ENCODE measurements at regions not wholly inside any gene's neighbourhood (a gene's known extent, or its start where the extent isn't known, plus 50 kb on each side); places are given as distances from the start of the nearest gene placed in this dataset.

GRCh38 chr14:83757916-83758315, 1772.0 kb upstream of the FLRT2 start:
- no peaks in the 10 kb centered on the region for H3K27me3 Mint-ChIP-seq (ENCODE audit: low read depth)
- peaks cover 16% of the 10 kb centered on the region for H3K9me3 Mint-ChIP-seq

GRCh38 chr14:83764656-83765599, 1765.0 kb upstream of the FLRT2 start:
- Mint-ChIP-seq H3K27ac (no peak overlapping the region), H3K9me3 (peaks cover 19% of the 10 kb centered on the region), H3K27me3 (ENCODE audit: low read depth) (no peaks in the 10 kb centered on the region), H3K4me3 (no peak overlapping the region), H3K4me1 (ENCODE audit: low read depth) (no peaks in the 10 kb centered on the region), H3K36me3 (ENCODE audit: low read depth) (no peaks in the 10 kb centered on the region)

More at GRCh38 chr14:83757916-83758315, 1772.0 kb upstream of the FLRT2 start:
- H3K36me3 Mint-ChIP-seq (ENCODE audit: low read depth): no peaks in the 10 kb centered on the region
- H3K4me3 Mint-ChIP-seq: no peak overlapping the region
- no peaks in the 10 kb centered on the region for H3K4me1 Mint-ChIP-seq (ENCODE audit: low read depth)
- no peak overlapping the region for H3K27ac Mint-ChIP-seq

GRCh38 chr14:83777516-83777915, 1752.4 kb upstream of the FLRT2 start:
- no peak overlapping the region for H3K27ac Mint-ChIP-seq
- no peaks in the 10 kb centered on the region for H3K36me3 Mint-ChIP-seq (ENCODE audit: low read depth)
- no peak overlapping the region for H3K4me3 Mint-ChIP-seq
- peaks cover 11% of the 10 kb centered on the region for H3K9me3 Mint-ChIP-seq
- no peaks in the 10 kb centered on the region for H3K4me1 Mint-ChIP-seq (ENCODE audit: low read depth)
- H3K27me3 Mint-ChIP-seq (ENCODE audit: low read depth): no peaks in the 10 kb centered on the region

- no peak overlapping the region for H3K27ac Mint-ChIP-seq
- H3K36me3 Mint-ChIP-seq (ENCODE audit: low read depth): no peaks in the 10 kb centered on the region
- no peak overlapping the region for H3K4me3 Mint-ChIP-seq
- peaks cover 13% of the 10 kb centered on the region for H3K9me3 Mint-ChIP-seq
- H3K4me1 Mint-ChIP-seq (ENCODE audit: low read depth): no peaks in the 10 kb centered on the region
- H3K27me3 Mint-ChIP-seq (ENCODE audit: low read depth): no peaks in the 10 kb centered on the region
These were observed 1750.7 kb upstream of the FLRT2 start for GRCh38 chr14:83779266-83779665.

GRCh38 chr14:83780321-83780720, 1749.6 kb upstream of the FLRT2 start:
- H3K9me3 Mint-ChIP-seq: peaks cover 13% of the 10 kb centered on the region
- H3K4me1 Mint-ChIP-seq (ENCODE audit: low read depth): no peaks in the 10 kb centered on the region
- H3K27ac Mint-ChIP-seq: no peak overlapping the region
- no peak overlapping the region for H3K4me3 Mint-ChIP-seq
- H3K36me3 Mint-ChIP-seq (ENCODE audit: low read depth): no peaks in the 10 kb centered on the region
- H3K27me3 Mint-ChIP-seq (ENCODE audit: low read depth): no peaks in the 10 kb centered on the region

GRCh38 chr14:83798421-83798820, 1731.5 kb upstream of the FLRT2 start:
- Mint-ChIP-seq H3K36me3 (ENCODE audit: low read depth) (no peaks in the 10 kb centered on the region), H3K27me3 (ENCODE audit: low read depth) (no peaks in the 10 kb centered on the region), H3K4me3 (no peak overlapping the region), H3K4me1 (ENCODE audit: low read depth) (no peaks in the 10 kb centered on the region), H3K27ac (no peak overlapping the region), H3K9me3 (peaks cover 12% of the 10 kb centered on the region)

- no peak overlapping the region for H3K4me3 Mint-ChIP-seq
- peaks cover 12% of the 10 kb centered on the region for H3K9me3 Mint-ChIP-seq
- H3K4me1 Mint-ChIP-seq (ENCODE audit: low read depth): no peaks in the 10 kb centered on the region
- no peaks in the 10 kb centered on the region for H3K27me3 Mint-ChIP-seq (ENCODE audit: low read depth)
- no peak overlapping the region for H3K27ac Mint-ChIP-seq
- no peaks in the 10 kb centered on the region for H3K36me3 Mint-ChIP-seq (ENCODE audit: low read depth)
These were observed 1730.7 kb upstream of the FLRT2 start for GRCh38 chr14:83799233-83799632.

GRCh38 chr14:83814896-83815295, 1715.0 kb upstream of the FLRT2 start:
- H3K36me3 Mint-ChIP-seq (ENCODE audit: low read depth): no peaks in the 10 kb centered on the region
- no peak overlapping the region for H3K4me3 Mint-ChIP-seq
- no peaks in the 10 kb centered on the region for H3K27me3 Mint-ChIP-seq (ENCODE audit: low read depth)
- no peak overlapping the region for H3K27ac Mint-ChIP-seq
- H3K9me3 Mint-ChIP-seq: peaks cover 22% of the 10 kb centered on the region
- H3K4me1 Mint-ChIP-seq (ENCODE audit: low read depth): no peaks in the 10 kb centered on the region

GRCh38 chr14:83816761-83817160, 1713.2 kb upstream of the FLRT2 start:
- H3K4me3 Mint-ChIP-seq: no peak overlapping the region
- no peaks in the 10 kb centered on the region for H3K27me3 Mint-ChIP-seq (ENCODE audit: low read depth)
- no peaks in the 10 kb centered on the region for H3K4me1 Mint-ChIP-seq (ENCODE audit: low read depth)
- no peaks in the 10 kb centered on the region for H3K36me3 Mint-ChIP-seq (ENCODE audit: low read depth)
- H3K9me3 Mint-ChIP-seq: peaks cover 18% of the 10 kb centered on the region
- no peak overlapping the region for H3K27ac Mint-ChIP-seq

GRCh38 chr14:83825843-83826242, 1704.1 kb upstream of the FLRT2 start:
- Mint-ChIP-seq H3K4me3 (no peak overlapping the region), H3K4me1 (ENCODE audit: low read depth) (no peaks in the 10 kb centered on the region), H3K36me3 (ENCODE audit: low read depth) (no peaks in the 10 kb centered on the region), H3K27ac (no peak overlapping the region), H3K9me3 (peaks cover 25% of the 10 kb centered on the region), H3K27me3 (ENCODE audit: low read depth) (no peaks in the 10 kb centered on the region)

- Mint-ChIP-seq H3K36me3 (ENCODE audit: low read depth) (no peaks in the 10 kb centered on the region), H3K27ac (no peak overlapping the region), H3K4me3 (no peak overlapping the region), H3K4me1 (ENCODE audit: low read depth) (no peaks in the 10 kb centered on the region), H3K27me3 (ENCODE audit: low read depth) (no peaks in the 10 kb centered on the region), H3K9me3 (peaks cover 18% of the 10 kb centered on the region)
These were observed 1703.1 kb upstream of the FLRT2 start for GRCh38 chr14:83826838-83827237.

- Mint-ChIP-seq H3K4me1 (ENCODE audit: low read depth) (no peaks in the 10 kb centered on the region), H3K9me3 (peaks cover 18% of the 10 kb centered on the region), H3K27me3 (ENCODE audit: low read depth) (no peaks in the 10 kb centered on the region), H3K27ac (no peak overlapping the region), H3K36me3 (ENCODE audit: low read depth) (no peaks in the 10 kb centered on the region), H3K4me3 (no peak overlapping the region)
These were observed 1702.6 kb upstream of the FLRT2 start for GRCh38 chr14:83827383-83827782.

- Mint-ChIP-seq H3K27me3 (ENCODE audit: low read depth) (no peaks in the 10 kb centered on the region), H3K36me3 (ENCODE audit: low read depth) (no peaks in the 10 kb centered on the region), H3K4me1 (ENCODE audit: low read depth) (no peaks in the 10 kb centered on the region), H3K27ac (no peak overlapping the region), H3K4me3 (no peak overlapping the region), H3K9me3 (peaks cover 20% of the 10 kb centered on the region)
These were observed 1701.5 kb upstream of the FLRT2 start for GRCh38 chr14:83828406-83828805.

- H3K9me3 Mint-ChIP-seq: peaks cover 13% of the 10 kb centered on the region
- H3K27me3 Mint-ChIP-seq (ENCODE audit: low read depth): no peaks in the 10 kb centered on the region
- H3K27ac Mint-ChIP-seq: no peak overlapping the region
- no peaks in the 10 kb centered on the region for H3K4me1 Mint-ChIP-seq (ENCODE audit: low read depth)
- no peaks in the 10 kb centered on the region for H3K36me3 Mint-ChIP-seq (ENCODE audit: low read depth)
- no peak overlapping the region for H3K4me3 Mint-ChIP-seq
These were observed 1699.6 kb upstream of the FLRT2 start for GRCh38 chr14:83830316-83830715.

GRCh38 chr14:83838226-83838625, 1691.7 kb upstream of the FLRT2 start:
- no peaks in the 10 kb centered on the region for H3K36me3 Mint-ChIP-seq (ENCODE audit: low read depth)
- H3K9me3 Mint-ChIP-seq: peaks cover 13% of the 10 kb centered on the region
- H3K4me1 Mint-ChIP-seq (ENCODE audit: low read depth): no peaks in the 10 kb centered on the region
- no peaks in the 10 kb centered on the region for H3K27me3 Mint-ChIP-seq (ENCODE audit: low read depth)
- H3K27ac Mint-ChIP-seq: no peak overlapping the region
- no peak overlapping the region for H3K4me3 Mint-ChIP-seq
